Calu3 (cell line): ENCODE measurements at regions not wholly inside any gene's neighbourhood (a gene's known extent, or its start where the extent isn't known, plus 50 kb on each side); places are given as distances from the start of the nearest gene placed in this dataset.

ENCODE experiments used
- BruUV-seq: library from RNA; stranded (reverse); fragments of 400-500 nt; replicated peaks from 2 replicates; lab custom pipeline; 2021; lab: Mats Ljungman, UMichigan
- CTCF ChIA-PET: fragments of 300-600 bp; sonication (Branson Sonifier 250); formaldehyde crosslinking; loops from one replicate; lab custom pipeline; 2022; ENCODE audit warnings: antibody characterized with exemption; lab: Charles Lee
- DNase-seq: peaks from one replicate; pipeline ENCODE4 v3.0.0; 2022
- H3K27ac Mint-ChIP-seq: one replicate; pipeline ENCODE4 v1.8.0; 2022; ENCODE audit warnings: mixed read lengths; ENCODE audit not compliant: unreplicated experiment
- H3K27me3 Mint-ChIP-seq: one replicate; pipeline ENCODE4 v1.8.0; 2022; ENCODE audit warnings: mixed read lengths; ENCODE audit not compliant: unreplicated experiment
- H3K36me3 Mint-ChIP-seq: one replicate; pipeline ENCODE4 v1.8.0; 2022; ENCODE audit warnings: mild to moderate bottlenecking, moderate library complexity, mixed read lengths; ENCODE audit not compliant: insufficient read depth, unreplicated experiment
- H3K4me1 Mint-ChIP-seq: one replicate; pipeline ENCODE4 v1.8.0; 2022; ENCODE audit warnings: mild to moderate bottlenecking, low read depth, mixed read lengths; ENCODE audit not compliant: unreplicated experiment
- H3K4me3 Mint-ChIP-seq: one replicate; pipeline ENCODE4 v1.8.0; 2022; ENCODE audit warnings: mild to moderate bottlenecking, low read depth, moderate library complexity, mixed read lengths; ENCODE audit not compliant: unreplicated experiment
- H3K9me3 Mint-ChIP-seq: one replicate; pipeline ENCODE4 v1.8.0; 2022; ENCODE audit warnings: low read depth, mixed read lengths; ENCODE audit not compliant: unreplicated experiment
- intact Hi-C: fragments of 100-400 bp; cut with micrococcal nuclease; formaldehyde crosslinking; loops from one replicate; pipeline ENCODE4 v1.10.0; 2022; ENCODE audit not compliant: unreplicated experiment
- TF ChIP-seq, protein P1 (sequence below): fragments of 200-600 bp; IDR thresholded peaks from one replicate; pipeline ENCODE4 v1.8.0; 2022; ENCODE audit warnings: antibody characterized with exemption; ENCODE audit not compliant: unreplicated experiment

DNA sequence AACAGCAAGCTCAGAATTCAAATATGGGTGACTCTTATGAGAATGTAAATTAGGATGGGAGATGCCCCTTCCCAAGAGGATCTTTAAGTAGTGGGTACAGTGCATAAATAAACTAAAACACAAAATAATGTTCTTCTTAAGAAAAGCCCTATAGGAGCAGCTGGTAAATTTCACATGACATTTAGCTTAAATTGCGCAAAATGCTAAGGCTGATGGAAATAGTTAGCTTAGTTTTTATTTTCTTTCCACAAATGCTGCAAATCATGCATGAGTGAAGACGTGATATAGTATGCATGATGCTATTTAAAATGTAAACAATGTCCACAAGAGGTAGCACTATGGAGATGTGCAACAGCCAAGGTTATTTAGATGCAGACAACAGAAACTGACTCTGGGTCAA lies 328.1 kb downstream of the ATP23 start:
- Mint-ChIP-seq H3K4me1 (no peaks in the 10 kb centered on the region), H3K27ac (no peak overlapping the region), H3K9me3 (peaks cover 5% of the 10 kb centered on the region), H3K4me3 (no peak overlapping the region), H3K36me3 (no peaks in the 10 kb centered on the region), H3K27me3 (no peaks in the 10 kb centered on the region)
- no peak for DNase-seq
- no TSS peak for BruUV-seq
- intact Hi-C loops = no loop called here
- TF ChIP-seq, protein P1, sequence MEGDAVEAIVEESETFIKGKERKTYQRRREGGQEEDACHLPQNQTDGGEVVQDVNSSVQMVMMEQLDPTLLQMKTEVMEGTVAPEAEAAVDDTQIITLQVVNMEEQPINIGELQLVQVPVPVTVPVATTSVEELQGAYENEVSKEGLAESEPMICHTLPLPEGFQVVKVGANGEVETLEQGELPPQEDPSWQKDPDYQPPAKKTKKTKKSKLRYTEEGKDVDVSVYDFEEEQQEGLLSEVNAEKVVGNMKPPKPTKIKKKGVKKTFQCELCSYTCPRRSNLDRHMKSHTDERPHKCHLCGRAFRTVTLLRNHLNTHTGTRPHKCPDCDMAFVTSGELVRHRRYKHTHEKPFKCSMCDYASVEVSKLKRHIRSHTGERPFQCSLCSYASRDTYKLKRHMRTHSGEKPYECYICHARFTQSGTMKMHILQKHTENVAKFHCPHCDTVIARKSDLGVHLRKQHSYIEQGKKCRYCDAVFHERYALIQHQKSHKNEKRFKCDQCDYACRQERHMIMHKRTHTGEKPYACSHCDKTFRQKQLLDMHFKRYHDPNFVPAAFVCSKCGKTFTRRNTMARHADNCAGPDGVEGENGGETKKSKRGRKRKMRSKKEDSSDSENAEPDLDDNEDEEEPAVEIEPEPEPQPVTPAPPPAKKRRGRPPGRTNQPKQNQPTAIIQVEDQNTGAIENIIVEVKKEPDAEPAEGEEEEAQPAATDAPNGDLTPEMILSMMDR = no peak
- CTCF ChIA-PET = no interaction called here

DNA sequence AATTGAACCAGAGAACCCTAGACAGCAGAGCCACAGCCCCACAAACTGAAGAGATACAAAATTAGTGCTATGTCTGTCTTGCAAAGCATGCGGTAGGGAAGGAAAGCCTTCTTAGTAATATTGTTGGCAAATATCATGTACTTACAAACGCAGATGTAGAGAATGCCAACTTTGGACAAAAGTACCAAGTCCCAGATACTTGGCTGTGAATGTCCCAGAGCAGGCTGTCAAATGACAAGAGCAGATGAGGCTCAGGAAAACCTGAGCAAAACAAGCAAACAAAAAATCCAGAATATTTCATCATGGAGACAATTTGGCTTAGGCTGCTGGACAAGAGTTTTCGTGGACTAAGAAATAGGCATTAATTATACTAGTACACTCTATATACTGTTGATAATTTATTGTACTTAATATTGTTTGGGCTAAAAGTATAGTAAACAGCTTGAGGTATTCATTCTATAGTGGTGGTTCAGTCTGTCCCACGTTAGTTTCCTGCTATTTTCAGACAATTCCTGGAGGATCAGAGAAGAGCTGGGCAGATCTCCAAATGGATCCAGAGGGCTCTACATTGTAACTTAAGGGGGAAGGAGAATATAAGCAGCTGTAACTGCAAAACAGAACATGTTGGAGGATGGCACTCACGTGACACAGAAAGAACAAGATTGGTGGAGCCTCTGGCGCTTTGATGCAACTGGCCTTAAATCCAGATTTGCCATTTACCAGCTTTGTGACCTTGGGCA lies 329.8 kb downstream of the ATP23 start:
- TF ChIP-seq, protein P1 = no peak
- no peaks in the 10 kb centered on the region for H3K4me1 Mint-ChIP-seq
- no peaks in the 10 kb centered on the region for H3K36me3 Mint-ChIP-seq
- no peak for DNase-seq
- no peaks in the 10 kb centered on the region for H3K27me3 Mint-ChIP-seq
- H3K27ac Mint-ChIP-seq = no peak overlapping the region
- CTCF ChIA-PET = interaction anchor here (0.6 kb wide), 1 partner anchor 889 kb away, joined by 3 read pairs; no protein-coding TSS in a partner anchor
- no peak overlapping the region for H3K4me3 Mint-ChIP-seq
- H3K9me3 Mint-ChIP-seq = peaks cover 7% of the 10 kb centered on the region
- BruUV-seq = no TSS peak
- intact Hi-C loops = no loop called here

DNA sequence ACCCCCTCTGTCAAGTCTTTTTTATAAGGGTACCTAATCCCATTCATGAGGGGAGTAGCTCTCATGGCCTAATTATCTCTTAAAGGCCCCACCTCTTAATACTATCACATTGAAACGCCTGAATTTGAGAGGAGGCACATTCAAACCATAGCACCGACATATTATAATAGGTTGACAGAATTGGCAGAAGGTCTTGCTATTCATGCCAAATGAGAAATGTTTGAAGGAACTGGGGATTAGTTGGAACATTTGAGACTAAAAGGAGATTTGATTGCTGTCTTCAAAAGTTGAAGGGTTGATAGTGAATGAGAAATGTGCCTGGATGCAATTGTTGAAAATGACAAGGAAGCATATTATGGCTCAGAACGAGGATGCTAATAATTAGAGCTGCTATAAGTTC lies 331.1 kb downstream of the ATP23 start:
- no TSS peak for BruUV-seq
- Mint-ChIP-seq H3K27me3 (no peaks in the 10 kb centered on the region), H3K4me3 (no peak overlapping the region), H3K27ac (no peak overlapping the region), H3K9me3 (peaks cover 14% of the 10 kb centered on the region), H3K36me3 (no peaks in the 10 kb centered on the region), H3K4me1 (no peaks in the 10 kb centered on the region)
- DNase-seq = no peak
- CTCF ChIA-PET = no interaction called here
- intact Hi-C loops = no loop called here
- TF ChIP-seq, protein P1 = no peak

DNA sequence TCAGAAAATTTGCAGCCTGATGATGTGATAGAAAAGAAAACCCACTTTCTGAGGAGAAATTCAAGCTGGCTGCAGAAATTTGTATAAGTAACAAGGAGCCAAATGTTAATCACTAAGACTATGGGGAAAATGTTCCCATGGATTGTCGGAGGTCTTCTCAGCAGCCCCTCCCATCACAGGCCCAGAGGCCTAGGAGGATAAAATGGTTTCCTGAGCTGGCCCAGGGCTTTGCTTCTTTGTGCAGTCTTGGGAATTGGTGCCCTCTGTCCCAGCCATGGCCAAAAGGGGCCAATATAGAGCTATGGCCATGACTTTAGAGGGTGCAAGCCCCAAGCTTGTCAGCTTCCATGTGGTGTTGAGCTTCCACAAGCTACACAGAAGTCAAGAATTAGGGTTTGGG lies 335.9 kb downstream of the ATP23 start:
- Mint-ChIP-seq H3K36me3 (no peaks in the 10 kb centered on the region), H3K4me1 (no peaks in the 10 kb centered on the region), H3K27ac (no peak overlapping the region), H3K9me3 (peaks cover 20% of the 10 kb centered on the region), H3K27me3 (no peaks in the 10 kb centered on the region), H3K4me3 (no peak overlapping the region)
- BruUV-seq = no TSS peak
- TF ChIP-seq, protein P1 = no peak
- DNase-seq = no peak
- CTCF ChIA-PET = no interaction called here
- intact Hi-C loops = no loop called here
